NCI-H1092 treated with DMSO at 0.1 percent for 48 hours (cell line): ENCODE measurements at regions not wholly inside any gene's neighbourhood (a gene's known extent, or its start where the extent isn't known, plus 50 kb on each side); places are given as distances from the start of the nearest gene placed in this dataset.

Source experiments
- DNase-seq: peaks from one replicate; lab custom pipeline; 2025; lab: John Stamatoyannopoulos, UW

DNA sequence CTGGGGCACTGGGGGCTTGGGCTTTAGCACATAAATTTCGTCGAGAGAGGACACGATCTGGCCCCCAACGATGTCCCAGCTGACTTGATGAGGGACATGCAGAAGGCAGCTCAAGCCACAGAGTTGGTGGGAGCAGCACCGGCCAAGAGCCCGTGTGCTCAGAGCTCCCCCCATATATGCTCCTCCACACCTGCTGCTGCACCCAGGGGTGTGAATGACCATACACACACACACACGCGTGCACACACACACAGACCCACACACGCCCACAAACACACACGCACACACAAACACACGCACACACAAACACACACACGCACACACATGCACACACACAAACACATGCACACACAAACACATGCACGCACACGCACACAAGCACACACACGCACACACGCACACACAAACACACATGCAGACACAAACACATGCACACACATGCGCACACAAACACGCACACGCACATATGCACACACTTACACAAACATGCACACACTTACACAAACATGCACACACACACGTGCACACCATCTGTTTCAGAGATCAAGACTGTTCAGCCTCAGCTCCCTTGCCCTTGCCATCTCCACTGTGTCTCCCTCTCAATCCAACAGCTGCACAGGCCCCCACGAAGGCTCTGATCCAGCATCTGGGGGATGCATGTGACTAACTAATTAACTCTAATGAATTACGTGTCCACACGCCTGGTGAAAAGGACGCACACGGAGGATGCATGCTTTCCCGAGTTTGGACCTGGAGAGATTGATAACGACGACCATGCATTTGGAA lies 85.6 kb upstream of the TNRC6C start:
- no peak for DNase-seq

DNA sequence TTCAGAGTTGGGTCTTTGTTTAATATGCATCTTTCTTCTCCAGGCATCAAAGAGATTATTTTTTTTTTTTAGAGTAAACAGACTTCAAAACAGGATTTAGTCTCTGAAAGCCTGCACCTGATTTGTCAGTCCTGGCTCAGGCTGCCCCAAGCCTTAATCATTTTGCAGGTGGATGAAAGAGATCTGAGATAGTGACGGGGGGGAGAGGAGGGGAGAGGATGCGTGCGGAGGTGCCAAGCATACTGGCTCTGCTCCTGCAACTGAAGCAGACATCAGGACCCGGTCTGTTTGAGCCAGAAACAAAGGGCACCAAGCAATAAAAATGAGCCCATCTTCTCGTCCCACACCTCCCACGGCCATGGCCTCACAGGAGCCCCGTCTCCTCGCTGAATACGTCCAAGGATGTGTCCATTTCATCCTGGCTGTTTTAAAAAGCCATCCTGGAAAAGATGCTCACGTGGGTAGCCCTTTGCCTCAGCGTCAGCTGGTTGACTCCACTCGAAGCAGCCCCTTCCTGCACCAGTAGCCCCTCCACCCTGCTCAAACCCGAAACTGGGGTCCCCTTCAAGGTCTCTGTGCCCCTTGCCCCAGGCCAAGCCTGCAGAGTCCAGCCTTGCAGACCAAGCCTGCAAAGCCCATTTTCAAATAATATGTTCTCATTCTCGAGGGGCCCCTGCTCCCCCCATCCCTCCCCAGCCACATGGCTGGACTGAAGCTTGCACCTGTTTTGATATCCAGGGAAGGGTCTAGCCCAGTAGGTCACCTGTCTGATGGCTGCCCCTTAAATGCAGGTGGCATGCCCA lies 84.8 kb upstream of the TNRC6C start:
- peak; percentile 8 for DNase-seq

DNA sequence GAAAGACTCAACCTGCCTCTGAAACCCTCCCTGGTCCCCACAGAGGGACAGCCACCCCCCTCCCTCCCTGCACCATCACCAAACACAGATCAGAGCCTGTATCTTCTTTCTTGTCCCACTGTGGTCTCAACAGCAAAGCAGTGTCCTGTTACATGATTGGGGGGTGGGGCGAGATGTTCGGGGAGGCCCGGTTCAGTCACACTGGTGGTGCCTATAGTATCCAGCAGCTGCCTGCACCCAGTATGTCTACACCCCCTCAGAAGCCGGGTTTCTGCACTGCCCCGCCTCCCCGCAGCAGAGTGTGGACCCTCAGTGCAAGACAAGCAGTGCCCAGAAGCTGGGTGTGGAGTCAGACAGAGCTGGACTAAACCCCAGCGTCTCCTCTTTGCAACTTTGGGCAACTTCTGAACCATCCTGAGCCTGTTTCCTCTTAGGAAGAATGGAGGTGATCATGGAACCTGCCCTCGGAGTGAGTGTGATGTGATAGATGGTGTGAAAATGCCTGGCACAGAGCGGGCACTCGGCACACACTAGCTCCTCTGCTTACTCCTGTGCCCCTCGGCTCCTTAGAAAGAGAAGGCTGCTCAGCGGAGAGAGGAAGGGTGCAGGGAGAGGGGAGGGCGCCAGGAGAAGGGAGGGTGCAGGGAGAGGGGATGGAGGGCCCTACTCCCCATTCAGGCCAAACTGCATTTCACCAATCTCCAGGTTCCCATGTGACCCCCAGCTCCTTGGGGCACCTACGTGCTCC lies 84.0 kb upstream of the TNRC6C start:
- DNase-seq = no peak

DNA sequence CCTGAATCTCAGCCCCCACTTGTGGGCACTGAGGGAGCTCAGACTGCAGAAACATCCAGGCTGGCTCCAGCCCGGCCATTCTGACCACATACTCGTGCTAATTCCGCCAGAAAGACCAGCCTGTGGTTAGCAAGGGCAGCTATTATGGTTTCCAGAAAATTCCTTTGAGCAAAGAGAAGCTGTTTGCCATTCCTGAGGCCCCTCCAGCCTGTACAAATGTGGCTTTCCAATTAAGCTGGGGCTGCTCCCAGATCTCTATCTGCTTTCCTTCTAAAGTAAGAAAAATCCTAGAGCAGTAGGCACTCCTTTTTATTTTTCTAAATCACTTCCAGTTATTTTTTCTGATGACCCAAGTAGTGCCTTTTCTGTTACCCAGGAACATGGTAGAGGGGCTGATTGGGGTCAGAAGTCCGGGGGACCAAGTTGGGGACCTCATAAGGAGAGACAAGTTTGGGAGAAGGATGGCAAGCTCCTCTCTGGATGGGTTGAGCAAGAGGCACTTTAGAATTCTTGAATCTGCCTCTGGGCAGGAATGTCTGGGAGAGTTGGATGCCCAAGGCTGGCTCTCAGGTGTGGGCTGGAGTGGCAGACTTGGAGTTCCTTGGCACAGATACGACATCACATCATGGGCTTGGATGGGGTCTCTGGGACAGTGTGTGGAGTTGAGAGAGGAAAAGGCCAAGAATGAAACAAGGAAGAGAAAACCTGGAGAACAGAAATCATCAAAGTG lies 83.3 kb upstream of the TNRC6C start:
- no peak for DNase-seq

DNA sequence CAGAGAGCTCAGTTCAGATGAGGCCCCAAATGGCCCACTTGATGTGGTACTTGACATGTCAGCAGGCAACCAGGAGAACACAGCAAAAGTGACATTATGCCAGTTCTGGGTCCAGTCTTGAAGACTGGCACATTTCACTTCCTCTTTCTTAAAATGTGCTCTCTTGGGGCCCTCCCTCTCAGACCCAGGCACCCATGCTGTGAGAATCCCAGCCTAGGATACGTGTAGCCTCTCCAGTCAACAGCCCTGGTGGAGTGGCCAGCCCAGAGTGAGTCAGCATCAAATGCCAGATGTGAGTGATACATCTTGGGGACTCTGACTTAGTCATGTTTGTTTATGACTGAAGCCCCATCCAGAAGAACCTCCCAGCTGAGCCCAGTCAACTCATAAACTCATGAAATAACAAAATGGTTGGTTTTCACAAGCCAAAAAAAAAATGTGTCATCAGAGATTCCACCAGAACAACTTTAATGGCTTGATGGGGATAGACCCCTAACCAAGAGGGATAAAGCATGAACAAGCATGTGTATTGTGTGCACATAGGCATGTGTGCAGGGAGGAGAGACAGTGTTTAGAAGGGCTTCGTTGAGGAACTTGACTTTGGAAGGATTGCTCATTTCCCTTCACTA lies 82.5 kb upstream of the TNRC6C start:
- DNase-seq = no peak

DNA sequence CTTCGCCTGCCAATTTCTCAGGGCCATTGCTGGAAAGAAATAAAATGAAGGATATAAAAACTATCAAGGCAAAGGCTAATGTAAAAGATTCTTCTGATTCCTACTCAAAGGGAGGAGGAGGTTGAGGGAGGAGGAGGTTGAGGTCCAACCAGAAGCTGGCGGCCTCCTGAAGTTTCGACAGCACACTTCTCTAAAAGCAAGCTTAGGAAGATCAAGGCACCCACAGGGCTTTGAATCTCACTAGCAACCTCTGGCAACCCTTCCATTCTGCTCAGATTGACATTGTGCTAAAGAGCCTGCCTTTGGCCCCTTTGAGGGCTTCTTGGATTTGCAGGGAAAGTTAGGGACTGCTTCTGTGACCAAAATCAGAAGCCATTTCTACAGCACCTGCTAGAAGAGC lies 81.5 kb upstream of the TNRC6C start:
- DNase-seq = no peak

DNA sequence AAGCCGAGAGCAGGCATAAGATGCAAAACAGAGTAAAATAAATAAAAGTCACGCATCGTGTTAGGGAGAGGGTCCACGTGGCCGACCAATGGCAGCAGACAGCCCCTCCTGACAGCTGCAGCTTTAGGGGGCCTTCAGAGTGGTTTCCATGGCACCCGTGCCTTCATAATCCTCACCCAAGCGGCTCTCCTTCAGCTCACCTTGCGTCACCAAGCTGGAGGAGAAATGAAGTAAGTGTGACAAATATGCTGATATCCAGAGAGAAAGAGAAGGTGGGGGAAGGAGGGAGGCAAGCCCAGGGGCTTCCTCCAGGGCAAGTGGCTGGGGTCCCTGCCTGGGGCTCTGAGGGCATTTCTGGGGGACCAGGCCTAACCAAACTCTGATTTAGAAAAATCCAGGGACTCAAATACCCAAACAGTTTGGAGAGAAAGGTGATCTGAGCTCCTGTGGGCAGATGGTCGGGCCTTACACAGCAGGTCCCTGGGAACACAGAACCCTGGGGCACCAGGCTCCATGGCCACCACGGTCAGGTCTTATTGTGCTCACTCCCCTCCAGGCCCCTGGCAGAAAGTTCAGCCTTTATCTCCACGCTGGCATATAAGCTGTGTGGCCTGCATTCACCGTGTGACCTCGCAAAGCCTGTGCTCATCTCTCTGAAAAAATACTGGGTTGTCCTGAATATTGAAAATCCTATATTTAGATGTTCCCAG lies 80.7 kb upstream of the TNRC6C start:
- DNase-seq = no peak

DNA sequence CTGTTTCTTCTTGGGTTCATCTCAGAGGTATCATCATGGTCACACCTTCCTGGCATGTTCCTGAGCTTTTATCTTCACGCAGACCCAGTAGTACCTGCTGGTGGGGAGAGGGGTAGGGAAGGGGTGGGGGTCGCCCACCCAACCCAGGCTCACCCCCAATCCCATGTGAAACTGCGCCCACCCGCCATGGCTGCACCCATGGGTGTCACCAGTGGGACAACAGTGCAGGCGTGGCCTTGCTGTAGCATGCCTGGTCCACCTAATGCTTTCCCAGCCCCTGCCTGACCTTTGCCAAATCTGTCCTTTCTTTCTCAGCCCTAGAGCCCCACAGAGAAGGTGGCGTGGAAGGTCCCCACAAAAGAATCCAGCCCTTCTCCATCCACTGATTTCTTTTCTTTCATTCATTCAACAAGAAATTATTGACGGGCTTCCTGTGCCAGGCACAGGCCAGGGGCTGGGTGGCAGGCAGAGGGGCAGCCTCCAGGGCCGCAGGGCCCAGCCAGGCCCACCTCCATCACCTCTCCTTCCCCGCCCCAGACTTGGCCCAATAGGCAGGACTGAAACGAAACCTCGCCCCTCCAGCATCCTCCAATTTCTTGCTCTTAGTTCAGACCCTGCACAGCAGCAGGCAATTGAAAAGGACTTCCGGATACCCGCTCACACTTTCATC lies 79.1 kb upstream of the TNRC6C start:
- no peak for DNase-seq

DNA sequence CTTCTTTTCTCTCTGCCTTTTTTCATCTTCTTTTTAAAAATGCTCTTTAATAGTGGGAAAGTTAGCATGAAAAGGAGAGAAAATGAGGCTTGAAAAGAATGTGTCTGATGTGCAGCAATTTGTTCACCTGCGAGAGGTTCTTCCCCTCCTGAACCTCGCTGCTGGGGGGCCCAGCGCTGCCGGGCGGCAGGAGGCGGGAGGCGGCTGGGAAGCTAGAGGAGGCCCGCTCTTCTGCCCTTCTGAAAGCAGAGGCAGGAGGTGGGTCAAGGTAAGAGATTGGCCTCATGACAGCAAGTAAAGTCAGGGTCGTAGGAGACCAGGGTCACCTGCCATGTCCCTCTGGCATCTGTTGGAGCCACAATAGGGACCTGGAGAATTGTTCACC lies 78.6 kb upstream of the TNRC6C start:
- DNase-seq = no peak

DNA sequence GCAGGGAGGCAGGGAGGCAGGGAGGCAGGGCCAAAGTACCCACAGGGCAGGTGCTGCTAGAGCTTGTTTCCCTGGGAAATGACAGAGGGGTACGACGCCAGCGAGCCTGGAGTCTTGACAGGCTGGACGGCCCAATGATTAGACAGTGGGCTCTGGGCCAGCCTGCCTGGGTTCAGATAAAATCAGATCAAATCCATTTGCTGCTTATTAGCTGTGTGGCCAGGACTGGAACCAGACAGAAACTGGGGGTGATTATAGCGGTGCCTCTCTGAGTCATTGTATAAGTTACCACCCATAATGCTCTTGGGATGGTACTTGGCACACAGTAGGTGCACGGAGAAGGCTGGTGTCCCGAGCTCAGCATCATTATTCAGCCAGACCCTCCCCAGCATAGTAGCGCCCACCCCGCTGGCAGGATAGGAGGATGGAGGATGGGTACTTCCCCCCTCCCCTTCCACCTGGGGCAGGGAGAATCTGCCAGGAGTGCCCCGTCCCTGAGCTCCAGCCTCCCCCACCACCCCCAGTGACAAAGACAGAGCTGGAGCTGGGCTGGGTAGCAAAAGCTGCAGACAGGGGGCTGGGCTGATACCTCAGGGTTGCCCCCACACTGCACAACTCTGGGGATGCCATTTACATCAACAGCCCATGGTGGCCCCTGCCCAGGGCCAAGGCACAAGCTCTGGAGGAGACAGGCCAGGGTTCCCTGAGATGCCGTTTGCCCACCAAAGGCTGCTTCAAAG lies 77.6 kb upstream of the TNRC6C start:
- no peak for DNase-seq

DNA sequence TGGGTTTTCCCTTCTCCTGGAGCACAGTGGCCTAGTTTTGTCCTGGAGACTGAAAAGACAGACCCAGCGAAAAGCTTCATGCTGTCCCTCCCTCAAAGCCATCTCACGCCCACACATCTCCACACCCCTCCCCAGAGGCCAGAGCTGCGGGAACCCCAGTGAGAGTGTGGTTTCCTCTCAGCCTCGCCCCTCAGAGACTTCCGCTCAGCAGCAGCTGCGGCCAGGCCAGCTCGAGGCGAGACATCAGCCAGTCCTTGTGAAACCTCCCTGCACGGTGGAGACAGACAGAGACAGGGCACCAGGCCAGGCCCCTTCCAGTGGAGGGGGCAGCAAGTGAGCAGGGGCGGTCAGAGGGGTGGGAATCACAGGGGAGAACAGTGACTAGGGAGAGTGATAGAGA lies 77.0 kb upstream of the TNRC6C start:
- DNase-seq = no peak

DNA sequence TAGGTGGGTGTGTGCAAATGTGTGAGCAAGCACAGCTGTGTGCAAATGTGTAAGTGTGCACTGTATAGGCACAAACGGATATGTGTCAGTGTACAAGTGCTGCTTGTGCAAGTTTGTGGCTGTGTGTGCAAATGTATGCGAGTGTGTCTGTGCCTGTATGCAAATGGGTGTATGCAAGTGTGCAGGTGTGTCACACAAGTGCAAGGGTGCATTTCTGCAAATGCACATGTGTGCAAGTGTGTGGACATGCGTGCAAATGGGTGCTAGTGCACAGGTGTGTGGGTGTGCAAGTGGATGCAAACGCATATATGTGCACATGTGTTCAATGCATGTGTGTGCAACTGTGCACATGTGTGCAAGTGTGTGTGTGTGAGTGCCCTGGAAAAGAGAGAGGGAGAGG lies 76.5 kb upstream of the TNRC6C start:
- no peak for DNase-seq

DNA sequence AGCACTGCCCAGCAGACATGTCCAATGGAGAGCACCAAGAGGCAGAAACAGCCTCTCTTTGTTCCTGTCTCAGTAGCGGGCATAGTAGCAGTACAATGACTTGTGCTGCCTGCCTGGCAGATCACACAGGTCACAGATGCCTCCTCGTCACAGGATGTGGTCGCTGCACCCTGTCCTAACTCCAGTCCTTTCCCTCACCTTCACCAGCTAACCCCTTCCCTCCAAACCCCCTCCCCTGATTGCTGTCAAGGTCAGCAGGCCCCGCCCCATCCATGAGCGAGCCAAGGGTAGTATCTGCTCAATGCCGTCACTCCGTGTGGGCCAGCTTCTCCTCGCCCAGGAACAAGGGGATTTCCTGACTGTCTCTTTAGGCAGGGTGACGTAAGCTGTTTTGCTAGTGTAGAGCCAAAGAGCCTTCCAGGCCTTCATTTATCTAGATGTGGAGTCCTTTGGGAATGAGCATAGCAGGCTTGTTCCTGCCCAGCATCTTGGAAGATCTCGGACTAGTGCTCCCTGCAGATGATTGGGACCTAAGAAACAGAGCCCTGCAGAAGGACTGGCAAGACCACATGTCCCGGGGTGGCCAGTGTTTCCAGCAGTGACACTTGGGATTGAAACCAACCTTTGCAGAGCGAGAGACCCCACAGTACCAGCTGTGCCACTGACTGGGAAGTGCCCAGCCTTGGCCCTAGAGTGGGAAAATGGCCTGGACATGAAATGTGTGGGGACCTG lies 75.9 kb upstream of the TNRC6C start:
- DNase-seq = no peak

DNA sequence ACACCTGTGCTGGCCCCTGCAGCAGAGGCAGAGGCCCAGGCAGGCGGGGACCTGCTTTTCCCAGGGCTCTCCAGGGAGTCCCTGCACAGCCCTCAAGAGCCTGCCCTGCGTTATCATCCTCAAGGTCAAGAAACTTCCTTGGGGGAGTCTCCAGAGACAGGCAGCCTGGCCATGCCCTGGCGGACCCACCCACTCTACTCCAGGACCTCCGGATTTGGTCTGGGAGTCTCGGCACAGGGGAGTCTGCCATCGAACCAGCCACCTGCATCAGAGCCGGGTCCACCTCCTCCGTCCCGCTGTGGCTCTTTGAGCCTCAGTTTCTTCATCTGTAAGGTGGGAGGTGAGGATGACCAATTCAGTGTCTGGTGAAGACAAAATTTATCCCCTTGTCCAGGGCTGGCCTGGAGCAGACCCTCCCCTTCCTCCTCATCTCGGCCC lies 75.3 kb upstream of the TNRC6C start:
- DNase-seq = no peak

DNA sequence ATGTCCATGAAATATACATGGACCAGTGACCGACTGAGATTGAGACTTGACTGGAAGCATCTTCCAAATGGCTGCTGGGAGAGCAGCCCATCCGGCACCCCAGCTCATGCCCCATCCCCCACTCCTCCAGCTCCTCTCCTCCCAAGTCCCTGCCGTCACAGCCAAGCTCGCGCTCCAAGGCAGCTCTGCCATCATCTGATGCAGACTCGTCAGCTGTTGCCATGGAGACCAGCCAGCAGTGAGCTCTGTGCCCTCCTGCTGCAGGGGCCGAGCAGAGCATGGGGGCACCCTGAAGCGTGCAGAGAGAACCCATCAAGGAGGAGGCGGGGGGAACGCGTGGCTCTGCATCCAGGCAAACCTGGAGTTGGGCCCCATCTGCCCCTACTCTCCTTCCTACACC lies 74.5 kb upstream of the TNRC6C start:
- DNase-seq = peak; percentile 55

DNA sequence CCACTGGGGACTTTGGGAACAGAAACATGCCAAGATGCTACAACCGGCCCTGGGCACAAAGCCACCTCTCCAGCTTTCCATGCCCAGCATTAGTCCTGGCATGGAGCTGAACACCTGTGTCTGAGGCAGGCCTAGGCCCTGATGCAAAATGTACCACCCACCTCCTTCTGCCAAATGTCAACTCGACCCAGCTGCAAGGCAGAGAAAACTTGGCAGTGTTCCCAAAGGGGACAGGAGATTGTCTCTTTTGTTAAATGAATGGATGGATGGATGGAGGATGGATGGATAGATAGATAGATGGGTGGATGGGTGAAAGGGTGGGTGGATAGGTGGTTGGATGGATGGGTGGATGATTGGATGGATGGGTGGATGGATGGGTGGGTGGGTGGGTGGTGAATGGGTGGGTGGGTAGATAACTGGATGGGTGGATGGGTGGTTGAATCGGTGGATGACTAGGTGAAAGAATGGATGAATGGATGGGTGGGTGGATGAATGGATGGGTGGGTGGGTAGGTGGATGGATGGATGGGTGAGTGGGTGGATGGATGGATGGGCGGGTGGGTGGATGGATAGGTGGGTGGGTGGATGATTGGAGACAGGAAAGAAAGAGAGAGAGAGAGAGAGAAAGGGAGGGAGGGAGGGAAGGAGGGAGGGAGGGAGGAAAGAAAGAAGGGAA lies 73.4 kb upstream of the TNRC6C start:
- DNase-seq = peak; percentile 36

DNA sequence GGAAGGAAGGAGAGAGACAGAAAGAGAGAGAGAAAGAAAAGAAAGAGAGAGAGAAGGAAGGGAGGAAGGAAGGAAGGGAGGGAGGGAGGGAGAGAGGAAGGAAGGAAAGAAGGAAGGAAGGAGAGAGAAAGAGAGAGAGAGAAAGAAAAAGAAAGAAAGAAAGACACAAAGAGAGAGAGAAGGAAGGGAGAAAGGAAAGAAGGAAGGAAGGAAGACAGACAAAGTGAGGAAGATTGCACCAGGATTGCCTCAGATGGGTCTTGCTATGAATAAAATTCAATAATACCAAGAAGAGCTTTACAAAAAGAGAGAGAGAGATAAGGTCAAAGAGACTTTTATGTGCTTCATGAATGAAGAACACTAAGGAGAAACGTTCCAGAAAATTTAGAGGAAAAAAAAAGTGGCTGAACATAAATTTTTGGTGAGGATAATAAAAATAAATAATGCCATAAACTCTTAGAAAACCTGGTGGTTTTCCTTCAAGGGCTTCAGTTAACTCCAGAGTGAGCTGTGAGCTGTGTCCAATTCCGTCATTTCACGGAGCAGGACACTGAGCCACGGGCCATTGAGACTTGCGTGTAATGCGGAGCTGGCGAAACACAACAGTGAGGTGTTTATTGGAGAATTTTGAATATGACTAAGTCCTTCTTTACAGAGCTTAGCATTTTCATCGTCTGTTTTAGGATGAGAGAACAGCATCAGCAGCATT lies 72.7 kb upstream of the TNRC6C start:
- no peak for DNase-seq

DNA sequence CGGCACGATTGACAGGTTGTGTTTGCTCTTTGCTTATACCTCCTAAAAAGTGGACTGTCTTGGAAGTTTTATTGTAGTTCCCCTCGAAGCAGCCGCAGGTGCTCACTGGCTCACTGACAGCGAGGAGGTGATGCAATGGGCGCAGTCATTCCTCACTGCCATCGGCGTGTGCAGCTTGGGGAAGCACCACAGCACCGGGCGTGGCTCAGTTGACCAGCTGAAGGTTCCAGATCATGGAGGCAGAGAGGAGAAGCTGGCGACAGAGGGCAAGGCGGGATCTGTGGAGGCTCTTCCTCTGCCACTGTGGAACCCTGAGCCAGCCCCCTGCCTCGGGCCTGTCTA lies 72.1 kb upstream of the TNRC6C start:
- DNase-seq = no peak
